Neural progenitor cell (in vitro differentiated cells): ENCODE measurements at regions not wholly inside any gene's neighbourhood (a gene's known extent, or its start where the extent isn't known, plus 50 kb on each side); places are given as distances from the start of the nearest gene placed in this dataset.

Experiments used
- DNase-seq: peaks from one replicate; pipeline ENCODE4 v3.0.0-alpha.2; 2016; ENCODE audit warnings: low spot score
- H2AFZ ChIP-seq: fragments of 200-600 bp; sonication (generic); replicated peaks from 2 replicates; pipeline ENCODE4 v1.6.1; 2016; ENCODE audit warnings: antibody characterized with exemption
- H3F3A ChIP-seq: fragments of 200-600 bp; sonication (generic); 2 replicates; pipeline ENCODE4 v1.6.1; 2016; ENCODE audit warnings: antibody characterized with exemption, low read depth
- H3K27ac ChIP-seq: fragments of 200-600 bp; sonication (generic); 2 replicates; pipeline ENCODE4 v1.5.1; 2016; ENCODE audit warnings: mild to moderate bottlenecking
- H3K27me3 ChIP-seq: fragments of 200-600 bp; sonication (generic); 2 replicates; pipeline ENCODE4 v1.6.1; 2016; ENCODE audit warnings: mild to moderate bottlenecking, moderate library complexity
- H3K36me3 ChIP-seq: fragments of 200-600 bp; sonication (generic); 2 replicates; pipeline ENCODE4 v1.5.1; 2016
- H3K4me1 ChIP-seq: fragments of 200-600 bp; sonication (generic); 2 replicates; pipeline ENCODE4 v1.6.1; 2016; ENCODE audit warnings: mixed run types
- H3K4me2 ChIP-seq: fragments of 200-600 bp; sonication (generic); 2 replicates; pipeline ENCODE4 v1.6.1; 2016
- H3K4me3 ChIP-seq: fragments of 200-600 bp; sonication (generic); 2 replicates; pipeline ENCODE4 v1.5.1; 2016
- H3K79me2 ChIP-seq: fragments of 200-600 bp; sonication (generic); 2 replicates; pipeline ENCODE4 v1.6.1; 2016; ENCODE audit warnings: low read depth
- H3K9ac ChIP-seq: fragments of 200-600 bp; sonication (generic); 2 replicates; pipeline ENCODE4 v1.6.1; 2016
- H3K9me3 ChIP-seq: fragments of 200-600 bp; sonication (generic); 2 replicates; pipeline ENCODE4 v1.5.1; 2016; ENCODE audit warnings: low read depth
- H4K20me1 ChIP-seq: fragments of 200-600 bp; sonication (generic); 2 replicates; pipeline ENCODE4 v1.6.1; 2016; ENCODE audit warnings: low read depth
- H3K27ac Mint-ChIP-seq: 3 replicates; pipeline ENCODE4 v1.8.0; 2021; ENCODE audit warnings: mixed read lengths
- H3K27me3 Mint-ChIP-seq: 2 replicates; pipeline ENCODE4 v1.8.0; 2022; ENCODE audit warnings: low read depth, mild to moderate bottlenecking, inconsistent platforms, moderate library complexity, mixed read lengths; ENCODE audit not compliant: insufficient read depth
- H3K36me3 Mint-ChIP-seq: 3 replicates; pipeline ENCODE4 v1.8.0; 2021; ENCODE audit warnings: mixed read lengths
- H3K4me1 Mint-ChIP-seq: 3 replicates; pipeline ENCODE4 v1.8.0; 2021; ENCODE audit warnings: mixed read lengths
- H3K4me3 Mint-ChIP-seq: 3 replicates; pipeline ENCODE4 v1.8.0; 2021; ENCODE audit warnings: mild to moderate bottlenecking, moderate library complexity, mixed read lengths
- H3K9me3 Mint-ChIP-seq: 3 replicates; pipeline ENCODE4 v1.8.0; 2020; ENCODE audit warnings: mixed read lengths
- EZH2 ChIP-seq: fragments of 200-600 bp; sonication (generic); IDR thresholded peaks from 2 replicates; pipeline ENCODE4 v1.6.1; 2017; ENCODE audit warnings: antibody characterized with exemption, mild to moderate bottlenecking, moderate library complexity
- EZH2phosphoT487 ChIP-seq: fragments of 200-600 bp; sonication (generic); IDR thresholded peaks from 2 replicates; pipeline ENCODE4 v1.6.1; 2017; ENCODE audit warnings: antibody characterized with exemption
- TF ChIP-seq, protein P1 (sequence below): fragments of 200-600 bp; sonication (generic); IDR thresholded peaks from 2 replicates; pipeline ENCODE4 v1.5.1; 2017; ENCODE audit warnings: antibody characterized with exemption, mild to moderate bottlenecking

DNA sequence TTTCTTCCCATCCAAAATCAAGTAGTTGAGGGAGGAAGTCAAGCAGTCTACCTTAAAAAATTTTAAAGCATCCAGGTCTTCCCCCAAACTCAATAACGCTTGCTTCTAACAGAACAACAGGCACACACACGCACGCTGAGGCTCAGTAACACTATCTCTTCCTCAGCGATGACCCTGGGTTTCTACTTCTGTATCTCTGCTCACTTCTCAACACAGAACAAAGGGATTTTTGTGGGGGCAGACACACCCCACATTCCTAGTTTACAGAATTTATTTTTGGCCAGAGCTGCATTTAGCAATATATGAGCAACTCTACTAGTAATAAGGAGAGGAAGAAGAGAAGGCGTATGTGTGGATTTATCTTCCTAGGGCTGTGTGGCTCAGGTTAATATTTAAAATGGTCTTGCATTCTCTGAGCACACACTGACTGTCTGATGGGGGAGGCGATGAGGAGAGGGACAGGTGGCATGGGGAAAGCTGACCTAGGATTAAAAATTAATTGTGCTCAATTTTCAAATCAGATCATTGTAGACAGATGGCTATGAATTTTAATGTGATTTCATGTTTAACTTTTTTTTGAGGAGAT, 71.3 kb upstream of the PPM1B start:
- Histone ChIP-seq H3K79me2 (no peaks in the 10 kb centered on the region), H3F3A (no peaks in the 10 kb centered on the region), H3K9me3 (no peaks in the 10 kb centered on the region), H2AFZ (no peak overlapping the region), H3K36me3 (no peaks in the 10 kb centered on the region), H3K4me1 (no peaks in the 10 kb centered on the region), H3K27ac (no peak overlapping the region), H3K4me2 (no peak overlapping the region), H3K27me3 (no peaks in the 10 kb centered on the region), H3K9ac (no peak overlapping the region), H3K4me3 (no peak overlapping the region), H4K20me1 (no peaks in the 10 kb centered on the region)
- no peak overlapping the region for H3K27ac Mint-ChIP-seq
- H3K4me3 Mint-ChIP-seq = no peak overlapping the region
- H3K4me1 Mint-ChIP-seq = peaks cover 2% of the 10 kb centered on the region
- no peaks in the 10 kb centered on the region for H3K36me3 Mint-ChIP-seq
- no peak for DNase-seq
- TF ChIP-seq EZH2phosphoT487 = no peak
- TF ChIP-seq, protein P1, sequence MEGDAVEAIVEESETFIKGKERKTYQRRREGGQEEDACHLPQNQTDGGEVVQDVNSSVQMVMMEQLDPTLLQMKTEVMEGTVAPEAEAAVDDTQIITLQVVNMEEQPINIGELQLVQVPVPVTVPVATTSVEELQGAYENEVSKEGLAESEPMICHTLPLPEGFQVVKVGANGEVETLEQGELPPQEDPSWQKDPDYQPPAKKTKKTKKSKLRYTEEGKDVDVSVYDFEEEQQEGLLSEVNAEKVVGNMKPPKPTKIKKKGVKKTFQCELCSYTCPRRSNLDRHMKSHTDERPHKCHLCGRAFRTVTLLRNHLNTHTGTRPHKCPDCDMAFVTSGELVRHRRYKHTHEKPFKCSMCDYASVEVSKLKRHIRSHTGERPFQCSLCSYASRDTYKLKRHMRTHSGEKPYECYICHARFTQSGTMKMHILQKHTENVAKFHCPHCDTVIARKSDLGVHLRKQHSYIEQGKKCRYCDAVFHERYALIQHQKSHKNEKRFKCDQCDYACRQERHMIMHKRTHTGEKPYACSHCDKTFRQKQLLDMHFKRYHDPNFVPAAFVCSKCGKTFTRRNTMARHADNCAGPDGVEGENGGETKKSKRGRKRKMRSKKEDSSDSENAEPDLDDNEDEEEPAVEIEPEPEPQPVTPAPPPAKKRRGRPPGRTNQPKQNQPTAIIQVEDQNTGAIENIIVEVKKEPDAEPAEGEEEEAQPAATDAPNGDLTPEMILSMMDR = no peak
- TF ChIP-seq EZH2 = no peak
- H3K9me3 Mint-ChIP-seq = peaks cover 3% of the 10 kb centered on the region
- peaks cover 5% of the 10 kb centered on the region for H3K27me3 Mint-ChIP-seq

DNA sequence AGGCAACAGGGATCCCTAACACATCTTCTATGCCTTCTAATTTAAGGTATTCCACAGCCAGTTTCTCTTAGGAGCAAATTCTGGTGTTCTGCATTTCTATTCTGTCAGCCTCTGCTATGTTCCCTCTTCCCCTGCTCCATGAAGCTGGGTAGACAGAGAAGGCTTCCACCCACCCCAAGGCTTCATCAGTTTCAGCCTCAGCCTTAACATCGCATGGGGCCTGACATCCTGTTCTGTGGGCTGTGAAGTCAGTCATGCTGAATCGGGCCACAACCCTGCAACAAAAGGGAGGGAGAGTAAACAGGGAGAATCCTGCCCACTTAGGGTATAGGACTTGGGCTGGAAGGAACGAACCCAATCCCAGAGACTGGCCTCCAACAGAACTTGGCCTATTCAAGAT, 70.6 kb upstream of the PPM1B start:
- Histone ChIP-seq H3K4me3 (no peak overlapping the region), H3K9me3 (no peaks in the 10 kb centered on the region), H3F3A (no peaks in the 10 kb centered on the region), H3K9ac (no peak overlapping the region), H3K36me3 (no peaks in the 10 kb centered on the region), H3K27ac (no peak overlapping the region), H4K20me1 (no peaks in the 10 kb centered on the region), H2AFZ (no peak overlapping the region), H3K4me2 (no peak overlapping the region), H3K79me2 (no peaks in the 10 kb centered on the region), H3K27me3 (no peaks in the 10 kb centered on the region), H3K4me1 (no peaks in the 10 kb centered on the region)
- no peak for DNase-seq
- H3K27ac Mint-ChIP-seq = no peak overlapping the region
- H3K36me3 Mint-ChIP-seq = no peaks in the 10 kb centered on the region
- H3K4me1 Mint-ChIP-seq = peaks cover 2% of the 10 kb centered on the region
- H3K4me3 Mint-ChIP-seq = no peak overlapping the region
- peaks cover 5% of the 10 kb centered on the region for H3K27me3 Mint-ChIP-seq
- TF ChIP-seq EZH2 (no peak), EZH2phosphoT487 (no peak)
- TF ChIP-seq, protein P1 = no peak
- peaks cover 3% of the 10 kb centered on the region for H3K9me3 Mint-ChIP-seq

DNA sequence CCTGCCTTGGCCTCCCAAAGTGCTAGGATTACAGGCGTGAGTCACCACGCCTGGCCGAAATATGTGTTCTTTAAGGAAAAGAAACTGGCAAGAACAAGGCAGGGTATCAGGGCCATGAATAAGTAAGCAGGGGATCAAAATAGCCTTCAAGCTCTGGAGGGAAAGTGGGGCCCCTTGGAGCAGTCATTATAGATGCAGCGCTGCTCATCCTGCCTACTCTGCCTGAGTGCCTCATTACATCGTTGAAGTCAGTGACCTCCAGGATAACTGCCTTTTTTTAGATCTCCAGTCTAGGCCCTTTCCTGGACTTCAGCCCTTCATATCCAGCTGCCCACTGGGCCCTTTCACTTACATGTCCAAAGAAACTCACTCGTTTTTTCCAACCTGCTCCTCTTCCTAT, 69.8 kb upstream of the PPM1B start:
- Mint-ChIP-seq H3K4me1 (peaks cover 2% of the 10 kb centered on the region), H3K27ac (no peak overlapping the region), H3K4me3 (no peak overlapping the region), H3K9me3 (peaks cover 3% of the 10 kb centered on the region), H3K36me3 (no peaks in the 10 kb centered on the region), H3K27me3 (peaks cover 5% of the 10 kb centered on the region)
- H3K4me2 ChIP-seq = no peak overlapping the region
- no peaks in the 10 kb centered on the region for H3F3A ChIP-seq
- no peaks in the 10 kb centered on the region for H3K27me3 ChIP-seq
- no peaks in the 10 kb centered on the region for H3K4me1 ChIP-seq
- no peaks in the 10 kb centered on the region for H4K20me1 ChIP-seq
- H3K36me3 ChIP-seq = no peaks in the 10 kb centered on the region
- no peaks in the 10 kb centered on the region for H3K9me3 ChIP-seq
- no peak overlapping the region for H3K9ac ChIP-seq
- H3K79me2 ChIP-seq = no peaks in the 10 kb centered on the region
- H3K4me3 ChIP-seq = no peak overlapping the region
- no peak for DNase-seq
- H3K27ac ChIP-seq = no peak overlapping the region
- no peak overlapping the region for H2AFZ ChIP-seq
- TF ChIP-seq EZH2phosphoT487 (no peak), EZH2 (no peak)
- TF ChIP-seq, protein P1 = no peak
